IPS-18a (cell line): ENCODE measurements at regions not wholly inside any gene's neighbourhood (a gene's known extent, or its start where the extent isn't known, plus 50 kb on each side); places are given as distances from the start of the nearest gene placed in this dataset.

Experiments used
- H3K27ac ChIP-seq: one replicate; pipeline ENCODE4 v1.5.1; 2013; ENCODE audit warnings: low read length
- H3K27me3 ChIP-seq: one replicate; pipeline ENCODE4 v1.6.1; 2013; ENCODE audit warnings: mild to moderate bottlenecking, low read length; ENCODE audit not compliant: control insufficient read depth, insufficient read depth
- H3K36me3 ChIP-seq: one replicate; pipeline ENCODE4 v1.6.1; 2013; ENCODE audit warnings: low read depth, low read length; ENCODE audit not compliant: control insufficient read depth
- H3K4me1 ChIP-seq: one replicate; pipeline ENCODE4 v1.6.1; 2013; ENCODE audit warnings: low read depth, low read length; ENCODE audit not compliant: control insufficient read depth
- H3K4me3 ChIP-seq: one replicate; pipeline ENCODE4 v1.5.1; 2013; ENCODE audit warnings: low read length
- H3K9ac ChIP-seq: one replicate; pipeline ENCODE4 v1.6.1; 2013; ENCODE audit warnings: mild to moderate bottlenecking, low read length, moderate library complexity
- H3K9me3 ChIP-seq: one replicate; pipeline ENCODE4 v1.6.1; 2013; ENCODE audit warnings: low read depth, low read length; ENCODE audit not compliant: control insufficient read depth

DNA sequence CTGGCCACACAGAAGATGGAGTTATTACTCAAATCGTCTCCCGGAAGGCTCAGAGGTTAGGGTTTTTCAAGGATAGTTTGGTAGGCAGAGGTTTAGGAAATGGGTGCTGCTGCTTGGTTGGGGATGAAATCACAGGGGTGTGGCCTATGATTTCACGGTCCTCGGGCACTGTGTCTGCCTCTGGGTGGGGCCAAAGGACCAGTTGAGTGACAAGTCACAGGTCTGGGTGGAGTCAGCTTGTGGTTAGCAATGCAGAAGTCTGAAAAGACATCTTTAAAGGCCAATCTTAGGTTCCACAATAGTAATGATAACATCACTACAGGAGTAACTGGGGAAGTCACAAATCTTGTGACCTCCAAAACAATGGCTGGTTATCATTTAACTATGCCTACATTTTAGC is 387.8 kb downstream of the ZNF521 start:
- no peaks in the 10 kb centered on the region for H3K9me3 ChIP-seq
- H3K27me3 ChIP-seq: no peaks in the 10 kb centered on the region
- H3K4me3 ChIP-seq: no peak overlapping the region
- H3K36me3 ChIP-seq: no peaks in the 10 kb centered on the region
- no peak overlapping the region for H3K9ac ChIP-seq
- no peak overlapping the region for H3K27ac ChIP-seq
- no peaks in the 10 kb centered on the region for H3K4me1 ChIP-seq

DNA sequence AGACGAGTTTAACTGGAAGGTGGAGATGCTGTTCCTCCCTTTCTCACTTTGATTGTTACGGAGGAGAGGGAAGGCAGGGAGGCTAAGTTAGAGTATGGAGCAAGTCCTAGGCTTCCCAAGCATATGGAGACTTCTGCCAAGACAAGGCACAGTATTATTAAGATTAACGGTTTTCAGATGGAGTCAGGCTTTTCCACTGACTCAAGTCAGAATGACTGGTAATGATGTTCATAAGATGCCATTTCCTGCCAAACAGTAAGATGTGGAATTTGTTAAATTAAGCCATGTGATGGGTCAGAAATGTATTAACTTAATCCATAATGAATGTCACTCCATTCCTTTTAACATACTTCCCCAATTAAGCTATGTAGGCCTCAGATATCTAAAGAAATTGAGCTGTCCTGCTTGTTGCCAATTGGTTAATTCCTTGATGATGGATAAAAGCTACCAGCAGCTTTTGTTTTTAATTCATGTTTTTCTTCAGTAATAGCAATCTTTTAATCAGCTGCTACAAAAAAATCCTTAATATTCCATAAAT is 383.7 kb downstream of the ZNF521 start:
- Histone ChIP-seq H3K36me3 (no peaks in the 10 kb centered on the region), H3K4me1 (no peaks in the 10 kb centered on the region), H3K9me3 (no peaks in the 10 kb centered on the region), H3K27me3 (no peaks in the 10 kb centered on the region), H3K4me3 (no peak overlapping the region), H3K9ac (no peak overlapping the region), H3K27ac (no peak overlapping the region)

DNA sequence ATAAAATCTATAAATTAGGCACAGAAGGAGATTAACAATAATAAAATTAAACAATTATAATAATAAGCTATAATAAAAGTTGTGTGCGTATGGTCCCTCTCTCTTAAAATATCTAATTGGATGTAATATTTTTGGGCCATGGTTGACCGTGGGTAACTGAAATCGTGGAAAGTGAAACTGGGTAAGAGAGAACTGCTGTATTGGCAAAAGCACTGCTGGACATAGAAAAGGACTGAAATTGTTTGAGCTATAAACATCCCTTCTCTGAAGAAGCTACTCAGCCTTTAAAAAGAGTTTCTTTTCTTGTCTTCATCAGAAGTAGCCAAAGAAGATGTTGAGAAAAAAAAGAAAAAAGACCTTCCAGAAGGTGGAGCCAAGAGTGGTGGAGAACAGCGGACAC is 379.4 kb downstream of the ZNF521 start:
- Histone ChIP-seq H3K27ac (no peak overlapping the region), H3K4me1 (peaks cover 15% of the 10 kb centered on the region), H3K36me3 (no peaks in the 10 kb centered on the region), H3K9ac (no peak overlapping the region), H3K9me3 (no peaks in the 10 kb centered on the region), H3K27me3 (no peaks in the 10 kb centered on the region), H3K4me3 (no peak overlapping the region)

DNA sequence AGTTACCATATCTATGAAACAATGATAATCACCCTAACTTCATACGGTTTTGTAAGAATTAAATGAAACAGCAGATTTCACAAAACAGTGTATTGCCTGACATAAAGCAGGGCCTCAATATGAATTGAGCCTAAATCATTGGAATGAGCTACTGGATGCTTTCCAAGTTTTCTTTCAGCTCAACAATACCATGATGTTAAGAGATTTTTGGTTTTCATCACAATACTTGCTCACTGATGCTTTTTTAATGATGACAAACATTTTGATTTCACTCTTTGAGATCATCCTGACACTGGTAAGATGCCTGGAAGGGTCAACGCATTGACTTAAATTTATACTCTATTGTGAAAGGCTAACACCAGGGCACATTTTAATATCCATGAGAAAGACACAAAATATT is 377.5 kb downstream of the ZNF521 start:
- Histone ChIP-seq H3K9me3 (no peaks in the 10 kb centered on the region), H3K27me3 (no peaks in the 10 kb centered on the region), H3K4me1 (peaks cover 24% of the 10 kb centered on the region)

DNA sequence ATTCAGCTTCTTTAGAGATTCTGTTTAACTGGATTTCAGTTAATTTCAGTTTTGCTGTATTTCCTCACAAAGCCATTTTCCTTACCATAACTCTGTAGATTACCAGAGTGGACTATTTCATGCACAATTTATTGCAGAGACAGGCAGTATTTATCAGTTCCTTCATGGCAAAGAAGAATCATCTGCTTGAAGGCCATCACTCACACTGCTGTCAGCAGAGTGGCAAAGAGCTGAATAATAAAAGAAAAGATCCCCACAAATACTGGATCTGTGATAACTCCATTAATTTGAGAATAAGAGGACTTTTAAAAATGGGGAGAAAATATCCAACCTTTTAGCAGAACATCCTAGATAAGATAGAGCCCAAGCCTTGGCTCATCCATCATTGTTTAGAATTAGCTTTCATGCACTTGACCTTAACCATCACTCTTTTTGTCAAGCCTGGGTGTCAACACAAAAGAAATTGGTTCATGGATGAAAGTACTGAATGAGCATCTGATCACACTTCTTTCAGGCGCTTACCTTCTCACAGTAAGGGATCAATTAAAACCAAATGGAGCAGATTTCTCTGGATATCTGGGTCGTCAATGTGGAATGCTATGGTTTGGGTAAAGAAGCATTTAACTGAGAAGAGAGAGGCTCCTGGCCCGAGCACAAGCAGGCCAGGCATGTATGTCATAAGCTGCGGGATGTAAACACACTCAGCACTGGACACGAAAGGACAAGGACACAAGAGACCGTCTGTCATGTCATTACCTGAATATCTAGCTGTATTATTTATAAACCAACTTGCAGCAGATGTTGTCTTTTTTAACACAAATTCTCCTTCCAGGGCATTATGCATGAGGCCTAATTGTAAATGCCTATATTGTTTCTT is 376.2 kb downstream of the ZNF521 start:
- peaks cover 3% of the 10 kb centered on the region for H3K27me3 ChIP-seq
- no peaks in the 10 kb centered on the region for H3K36me3 ChIP-seq
- no peaks in the 10 kb centered on the region for H3K9me3 ChIP-seq
- peaks cover 31% of the 10 kb centered on the region for H3K4me1 ChIP-seq
- H3K27ac ChIP-seq: no peak overlapping the region
- H3K9ac ChIP-seq: no peak overlapping the region
- no peak overlapping the region for H3K4me3 ChIP-seq

More for the DNA sequence above, 377.5 kb downstream of the ZNF521 start:
- no peak overlapping the region for H3K9ac ChIP-seq
- H3K36me3 ChIP-seq: no peaks in the 10 kb centered on the region
- H3K4me3 ChIP-seq: no peak overlapping the region
- H3K27ac ChIP-seq: no peak overlapping the region

DNA sequence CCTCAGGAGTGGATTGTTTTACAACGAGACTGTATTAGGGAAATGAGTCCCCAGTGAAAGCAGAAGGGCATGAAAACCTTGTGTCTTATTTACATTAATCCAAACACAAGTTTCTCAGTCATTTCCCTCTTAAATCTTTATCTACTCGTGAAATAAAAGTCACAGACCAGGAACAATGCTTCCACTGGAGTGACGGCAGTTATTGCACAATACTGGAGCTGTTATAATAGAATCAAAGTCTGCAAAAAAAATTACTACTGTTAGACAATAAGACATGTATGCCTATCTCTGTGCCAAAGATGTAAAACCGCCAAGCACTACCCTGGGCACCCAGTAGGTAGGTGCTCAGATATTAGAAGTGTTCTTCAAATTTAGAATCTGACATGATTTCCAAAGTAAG is 375.5 kb downstream of the ZNF521 start:
- peaks cover 11% of the 10 kb centered on the region for H3K27me3 ChIP-seq
- H3K4me1 ChIP-seq: peaks cover 31% of the 10 kb centered on the region
- H3K36me3 ChIP-seq: no peaks in the 10 kb centered on the region
- H3K4me3 ChIP-seq: no peak overlapping the region
- no peak overlapping the region for H3K27ac ChIP-seq
- H3K9ac ChIP-seq: no peak overlapping the region
- no peaks in the 10 kb centered on the region for H3K9me3 ChIP-seq

DNA sequence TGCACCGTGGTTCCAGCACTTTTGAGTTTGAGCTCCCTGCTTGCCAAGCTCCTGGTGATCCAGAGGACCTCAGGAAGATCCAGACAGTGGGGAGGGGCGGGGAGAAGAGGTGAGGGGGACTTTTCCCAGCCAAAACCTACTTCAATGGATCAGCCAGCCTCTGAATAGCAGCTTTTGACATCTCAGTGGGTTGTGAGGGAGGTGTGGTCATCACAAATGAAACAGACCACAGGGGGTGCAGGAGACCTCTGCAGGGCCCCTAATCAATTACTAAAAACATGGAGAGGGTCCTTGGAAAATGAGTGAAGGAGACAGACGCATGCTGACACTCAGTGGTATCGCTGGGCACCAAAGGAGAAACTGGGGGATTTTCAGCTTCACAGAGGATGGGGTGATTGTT is 372.7 kb downstream of the ZNF521 start:
- no peak overlapping the region for H3K27ac ChIP-seq
- no peaks in the 10 kb centered on the region for H3K9me3 ChIP-seq

DNA sequence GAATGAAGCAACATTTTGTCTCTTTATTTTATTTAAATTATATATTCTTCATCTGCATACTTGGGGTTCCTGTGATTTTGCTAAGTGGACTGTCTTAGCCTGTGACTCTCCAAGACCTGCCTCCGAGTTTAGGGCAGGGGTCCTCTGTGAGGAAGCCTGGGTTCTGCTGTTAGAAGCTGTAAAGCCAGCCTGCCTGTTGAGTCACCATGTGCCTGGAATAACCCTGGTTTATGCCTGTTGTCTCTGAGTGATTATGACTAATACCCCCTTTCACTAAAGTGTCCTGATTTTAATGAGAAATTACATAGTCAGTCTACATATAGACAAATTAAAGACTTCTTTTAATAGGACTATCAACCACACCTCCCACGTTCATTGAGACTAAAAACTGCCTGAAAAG is 369.1 kb downstream of the ZNF521 start:
- no peaks in the 10 kb centered on the region for H3K36me3 ChIP-seq
- peaks cover 15% of the 10 kb centered on the region for H3K27me3 ChIP-seq
- peaks cover 58% of the 10 kb centered on the region for H3K4me1 ChIP-seq
- H3K9me3 ChIP-seq: no peaks in the 10 kb centered on the region
- H3K4me3 ChIP-seq: peak overlapping the region; percentile 29
- H3K27ac ChIP-seq: no peak overlapping the region
- no peak overlapping the region for H3K9ac ChIP-seq

More for the DNA sequence above, 372.7 kb downstream of the ZNF521 start:
- Histone ChIP-seq H3K27me3 (peaks cover 15% of the 10 kb centered on the region), H3K9ac (no peak overlapping the region), H3K4me3 (no peak overlapping the region), H3K4me1 (peaks cover 43% of the 10 kb centered on the region), H3K36me3 (no peaks in the 10 kb centered on the region)

DNA sequence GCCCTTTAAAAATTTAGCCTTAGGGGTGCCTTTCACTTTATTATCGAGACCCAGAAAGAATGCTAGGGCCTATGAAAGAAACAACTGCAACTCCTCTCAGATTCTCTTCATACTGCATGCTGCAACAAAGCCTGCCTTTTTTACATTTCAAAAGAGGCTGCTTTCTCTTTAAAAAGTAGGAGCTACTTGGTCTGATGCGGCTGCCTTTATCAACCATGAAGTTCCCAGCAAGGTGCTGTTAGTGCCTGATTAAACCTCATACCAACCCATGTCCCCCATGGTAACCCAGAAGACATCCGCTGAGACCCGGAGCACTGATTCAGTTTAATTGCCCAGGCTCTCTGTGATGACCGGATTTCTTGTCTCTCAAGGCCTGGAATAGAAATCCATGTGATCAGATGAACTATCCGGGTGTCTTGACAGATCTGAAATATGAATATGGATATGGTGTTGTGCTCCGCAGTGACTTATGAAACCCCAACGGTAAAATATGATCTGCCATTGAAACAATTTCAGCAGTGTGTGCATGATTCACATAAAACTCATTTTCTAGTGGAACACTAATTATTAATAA is 368.3 kb downstream of the ZNF521 start:
- H3K27ac ChIP-seq: peak overlapping the region; percentile 32
- H3K9ac ChIP-seq: no peak overlapping the region
- H3K27me3 ChIP-seq: peaks cover 15% of the 10 kb centered on the region
- H3K4me1 ChIP-seq: peaks cover 65% of the 10 kb centered on the region
- no peaks in the 10 kb centered on the region for H3K9me3 ChIP-seq
- peak overlapping the region; percentile 29 for H3K4me3 ChIP-seq
- H3K36me3 ChIP-seq: no peaks in the 10 kb centered on the region

DNA sequence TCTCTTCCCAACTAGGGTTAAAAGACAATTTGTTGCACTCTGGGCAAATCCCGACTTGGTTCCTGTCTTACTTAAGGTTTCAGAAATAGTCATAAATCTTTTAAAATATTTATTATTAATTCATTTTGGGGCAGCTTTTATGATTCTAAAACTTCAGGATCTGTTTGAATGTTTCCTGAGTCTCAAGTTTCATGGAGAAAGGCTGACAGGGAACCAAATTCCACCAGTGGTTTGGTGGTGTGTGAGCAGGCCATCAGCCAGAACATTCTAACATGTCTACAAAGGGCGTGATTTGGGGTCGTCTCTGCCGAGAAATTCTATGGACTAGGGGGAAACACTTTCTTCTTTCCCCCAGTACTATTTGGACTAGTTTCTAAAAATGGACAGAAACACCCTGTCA is 366.4 kb downstream of the ZNF521 start:
- peaks cover 13% of the 10 kb centered on the region for H3K27me3 ChIP-seq
- no peak overlapping the region for H3K27ac ChIP-seq
- no peak overlapping the region for H3K4me3 ChIP-seq
- H3K9ac ChIP-seq: no peak overlapping the region
- peaks cover 51% of the 10 kb centered on the region for H3K4me1 ChIP-seq
- H3K9me3 ChIP-seq: no peaks in the 10 kb centered on the region
- H3K36me3 ChIP-seq: no peaks in the 10 kb centered on the region

DNA sequence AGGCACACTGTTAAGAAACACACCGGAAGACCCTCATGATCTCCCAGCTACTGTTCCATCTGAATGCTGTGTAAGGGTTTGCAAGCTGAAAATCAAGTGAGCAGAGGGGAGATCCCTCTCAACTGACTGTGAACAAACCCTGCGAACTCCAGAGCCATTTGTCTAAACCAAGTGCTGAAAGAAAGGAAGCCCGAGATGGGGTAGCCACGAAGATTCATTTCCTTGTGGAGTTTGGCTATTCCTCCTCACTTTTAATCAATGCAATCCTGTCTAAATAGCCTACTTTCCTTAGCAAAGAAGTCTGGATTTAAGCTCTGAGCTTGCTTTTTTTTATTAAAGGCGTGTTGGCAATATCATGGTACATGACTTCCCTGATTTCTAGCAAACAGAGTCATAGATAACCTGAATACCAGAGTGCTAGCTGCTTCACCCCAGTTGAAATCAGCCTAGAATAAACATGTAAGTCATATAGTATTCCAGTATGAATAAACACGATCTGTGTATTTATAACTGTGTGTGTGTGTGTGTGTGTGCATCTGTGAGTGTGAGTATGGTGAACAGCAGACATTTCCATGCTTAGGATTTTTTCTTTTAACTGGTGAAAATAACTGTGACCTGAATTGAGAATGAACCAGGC is 365.2 kb downstream of the ZNF521 start:
- H3K9ac ChIP-seq: no peak overlapping the region
- H3K4me3 ChIP-seq: peak overlapping the region; percentile 5
- no peaks in the 10 kb centered on the region for H3K36me3 ChIP-seq
- H3K4me1 ChIP-seq: peaks cover 51% of the 10 kb centered on the region
- H3K27ac ChIP-seq: no peak overlapping the region
- no peaks in the 10 kb centered on the region for H3K9me3 ChIP-seq
- H3K27me3 ChIP-seq: peaks cover 1% of the 10 kb centered on the region
